Spleen (tissue), 7 donors: ENCODE measurements at regions not wholly inside any gene's neighbourhood (a gene's known extent, or its start where the extent isn't known, plus 50 kb on each side); places are given as distances from the start of the nearest gene placed in this dataset.

Experiments
- CTCF ChIP-seq, 11 experiments: fragments of 200-600 bp in 7 of 11; fragments of 450-650 bp in 4 of 11; sonication (generic) in 4 of 11; IDR thresholded peaks in 8 of 11; conservative IDR thresholded peaks in 3 of 11; 1 replicate in 7 of 11; 2 replicates in 4 of 11; pipeline versions ENCODE4 v1.4.0 to v1.8.0; 2016 to 2021; ENCODE audit warnings: antibody characterized with exemption in 11 of 11, inconsistent platforms in 4 of 11, mild to moderate bottlenecking in 1 of 11
- POLR2A ChIP-seq, 3 donors: fragments of 450-650 bp; IDR thresholded peaks; one replicate each; pipeline ENCODE4 v1.5.1; 2017; ENCODE audit warnings: antibody characterized with exemption in 3 of 3, mild to moderate bottlenecking in 1 of 3
- donor health status: DM: no; HTN: no; CAD: no; lungs with moderate emphysema.
- donor health status: DM: no; HTN: no; CAD: no.
- donor health status: DM: no; HTN: no; CAD: no.

- no peak for TF ChIP-seq CTCF (IDR thresholded peaks at IDR 0.05 in 8 of 11, conservative IDR thresholded peaks at IDR 0.05 in 3 of 11)
- TF ChIP-seq POLR2A (IDR thresholded peaks at IDR 0.05): no peak
Measured at GRCh38 chr13:59305896-59306295, 857.8 kb downstream of the DIAPH3 start.
